GM12892 (cell line): ENCODE measurements at regions not wholly inside any gene's neighbourhood (a gene's known extent, or its start where the extent isn't known, plus 50 kb on each side); places are given as distances from the start of the nearest gene placed in this dataset.

Experiments used
- DNase-seq: peaks from one replicate; pipeline ENCODE4 v3.0.0; 2011; ENCODE audit not compliant: insufficient read length
- FAIRE-seq: peaks from 2 replicates; lab custom pipeline; 2011; peaks lifted over from hg19 to GRCh38; lab: Jason Lieb, UNC
- POLR2A ChIP-seq: IDR thresholded peaks from 2 replicates; pipeline ENCODE4 v1.6.1; 2011; ENCODE audit warnings: low read depth, low read length, control low read depth
- POLR2AphosphoS5 ChIP-seq: IDR thresholded peaks from 2 replicates; pipeline ENCODE4 v1.6.1; 2011; ENCODE audit warnings: low read depth, low read length, control low read depth
- TAF1 ChIP-seq: IDR thresholded peaks from 2 replicates; pipeline ENCODE4 v1.6.1; 2011; ENCODE audit warnings: low read depth, mild to moderate bottlenecking, control low read depth, low read length, borderline replicate concordance

DNA sequence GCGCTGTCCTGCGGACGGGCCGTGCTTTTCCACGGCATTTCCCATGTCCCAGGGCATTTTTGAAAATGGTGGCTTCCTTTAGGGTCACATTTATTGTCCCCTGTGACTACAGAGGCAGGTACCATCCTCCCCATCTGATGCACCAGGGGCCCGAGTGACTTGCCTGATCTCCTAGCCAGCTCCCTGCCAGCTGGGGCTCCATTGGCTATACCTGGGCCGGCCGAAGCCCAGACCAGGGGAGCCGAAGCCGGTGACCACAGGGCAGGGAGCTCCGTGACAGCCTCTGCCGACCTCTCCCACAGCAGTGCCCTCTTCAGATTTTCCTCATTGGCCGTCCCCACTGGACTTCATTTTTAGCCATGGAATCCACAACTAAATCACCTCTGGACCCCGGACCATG lies 170.6 kb downstream of the RBFOX3 start:
- TF ChIP-seq TAF1 (no peak), POLR2A (no peak), POLR2AphosphoS5 (no peak)
- FAIRE-seq (no peak), DNase-seq (no peak)

- TF ChIP-seq POLR2A (no peak), POLR2AphosphoS5 (no peak), TAF1 (no peak)
- DNase-seq, result no peak
- FAIRE-seq, result no peak
Observed at GRCh38 chr17:79439493-79439892, 171.4 kb downstream of the RBFOX3 start.

DNA sequence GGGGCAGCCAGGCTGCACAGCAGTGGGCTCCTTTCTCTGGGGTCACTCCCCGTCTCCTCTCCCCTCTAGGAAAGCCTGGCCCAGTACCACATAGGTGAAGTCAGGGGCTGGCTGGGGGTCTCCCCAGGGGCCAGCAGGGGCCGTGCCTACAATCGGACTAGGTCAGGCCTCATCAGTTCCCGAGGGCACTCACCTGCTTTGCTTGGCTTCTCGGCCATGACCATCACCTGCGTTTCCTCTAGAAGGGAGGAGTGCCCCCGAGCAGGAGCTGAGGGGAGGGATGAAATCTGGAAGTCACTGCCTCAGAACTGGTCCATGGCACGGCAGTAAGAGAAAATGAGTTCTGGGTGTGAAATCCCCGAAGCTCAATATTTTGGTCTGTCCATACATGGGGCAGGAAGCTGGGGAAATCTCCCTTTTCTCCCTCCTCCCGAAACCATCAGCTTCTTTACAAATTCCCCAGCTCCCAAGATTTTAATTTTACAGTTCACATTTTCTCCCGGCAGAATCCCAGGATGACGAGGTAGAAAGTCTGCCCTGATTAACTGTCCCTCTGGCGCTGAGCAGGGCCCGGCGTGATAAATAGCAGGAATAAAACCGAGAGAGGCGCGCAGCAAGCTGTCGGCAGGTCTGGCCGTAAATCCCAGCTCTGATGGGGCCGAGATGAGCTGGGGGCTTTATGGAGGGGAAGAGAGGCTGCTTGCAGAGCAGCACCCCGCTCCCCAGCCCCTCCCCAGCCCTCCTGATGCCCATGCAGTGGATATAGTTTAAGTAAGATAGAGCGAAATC lies 172.1 kb downstream of the RBFOX3 start:
- DNase-seq (no peak), FAIRE-seq (no peak)
- TF ChIP-seq TAF1 (no peak), POLR2AphosphoS5 (no peak), POLR2A (no peak)

GRCh38 chr17:79438058-79438457 lies 172.8 kb downstream of the RBFOX3 start:
- TF ChIP-seq POLR2AphosphoS5 (no peak), TAF1 (no peak), POLR2A (no peak)
- FAIRE-seq (no peak), DNase-seq (no peak)

GRCh38 chr17:79437081-79437480 lies 173.8 kb downstream of the RBFOX3 start:
- TF ChIP-seq POLR2A (no peak), POLR2AphosphoS5 (no peak), TAF1 (no peak)

GRCh38 chr17:79435962-79436361 lies 174.9 kb downstream of the RBFOX3 start:
- no peak for DNase-seq
- FAIRE-seq, result no peak

More at GRCh38 chr17:79437081-79437480, 173.8 kb downstream of the RBFOX3 start:
- DNase-seq (no peak), FAIRE-seq (no peak)

GRCh38 chr17:79435296-79435695 lies 175.6 kb downstream of the RBFOX3 start:
- DNase-seq, result no peak
- TF ChIP-seq POLR2A, result no peak
- FAIRE-seq, result no peak

More at GRCh38 chr17:79435962-79436361, 174.9 kb downstream of the RBFOX3 start:
- TF ChIP-seq POLR2AphosphoS5 (no peak), TAF1 (no peak), POLR2A (no peak)

GRCh38 chr17:79434215-79434614 lies 176.6 kb downstream of the RBFOX3 start:
- TF ChIP-seq TAF1 (no peak), POLR2A (no peak), POLR2AphosphoS5 (no peak)
- FAIRE-seq, result no peak
- no peak for DNase-seq

DNA sequence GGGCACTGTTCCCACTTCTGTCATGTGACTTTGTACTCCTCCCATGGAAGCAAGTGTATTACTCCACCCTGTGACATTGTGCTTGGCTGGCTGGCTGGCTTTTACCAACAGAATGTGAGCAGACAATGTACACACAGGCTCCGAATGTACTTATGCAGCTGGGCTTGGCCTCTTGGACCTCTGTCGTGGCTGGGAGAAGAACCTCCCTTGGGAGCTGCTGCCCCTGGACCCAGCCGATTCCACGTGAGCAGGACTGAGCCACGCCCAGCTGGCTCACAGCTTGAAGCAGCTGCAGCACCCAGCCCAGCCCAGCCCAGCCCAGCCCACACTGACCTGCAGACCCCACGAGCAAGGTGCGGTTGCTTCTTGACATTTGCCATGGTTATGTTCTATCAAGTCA lies 177.5 kb downstream of the RBFOX3 start:
- DNase-seq (no peak), FAIRE-seq (no peak)
- TF ChIP-seq POLR2A (no peak), POLR2AphosphoS5 (no peak), TAF1 (no peak)

- FAIRE-seq, result no peak
- DNase-seq, result no peak
- TF ChIP-seq TAF1, result no peak
- TF ChIP-seq POLR2A, result no peak
- TF ChIP-seq POLR2AphosphoS5, result no peak
Observed at GRCh38 chr17:79431175-79431574, 179.7 kb downstream of the RBFOX3 start.

DNA sequence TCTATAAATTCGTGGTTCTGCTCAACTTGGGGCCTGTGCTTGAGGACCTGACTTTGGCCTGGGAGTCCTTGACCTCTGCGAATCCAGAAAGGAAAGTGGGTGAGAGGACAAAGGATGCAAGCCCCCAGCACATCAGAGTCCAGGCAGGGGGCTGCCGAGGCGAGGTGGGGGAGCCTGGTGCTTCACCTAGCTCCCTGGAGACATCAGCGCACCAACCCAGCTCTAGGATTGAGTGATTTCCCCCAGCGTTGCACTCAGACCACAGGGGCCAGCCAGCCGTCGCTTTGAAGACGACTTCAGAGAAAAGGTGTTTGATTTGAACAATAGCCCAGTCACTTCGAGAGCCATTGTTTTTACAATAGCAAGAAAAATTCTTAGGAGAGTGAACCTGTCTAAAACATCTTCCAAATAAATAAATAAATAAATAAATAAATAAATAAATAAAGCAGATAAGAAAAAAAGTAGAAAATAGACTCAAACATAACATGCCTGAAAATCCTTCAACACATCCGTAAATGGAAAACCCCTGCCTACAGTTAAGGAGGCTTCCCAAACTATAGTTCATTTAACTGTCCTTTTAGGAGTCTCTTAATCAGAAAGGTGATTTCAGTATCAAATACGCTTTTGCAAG lies 180.9 kb downstream of the RBFOX3 start:
- FAIRE-seq, result no peak
- DNase-seq, result no peak
- TF ChIP-seq POLR2A, result no peak
- no peak for TF ChIP-seq TAF1
- no peak for TF ChIP-seq POLR2AphosphoS5

DNA sequence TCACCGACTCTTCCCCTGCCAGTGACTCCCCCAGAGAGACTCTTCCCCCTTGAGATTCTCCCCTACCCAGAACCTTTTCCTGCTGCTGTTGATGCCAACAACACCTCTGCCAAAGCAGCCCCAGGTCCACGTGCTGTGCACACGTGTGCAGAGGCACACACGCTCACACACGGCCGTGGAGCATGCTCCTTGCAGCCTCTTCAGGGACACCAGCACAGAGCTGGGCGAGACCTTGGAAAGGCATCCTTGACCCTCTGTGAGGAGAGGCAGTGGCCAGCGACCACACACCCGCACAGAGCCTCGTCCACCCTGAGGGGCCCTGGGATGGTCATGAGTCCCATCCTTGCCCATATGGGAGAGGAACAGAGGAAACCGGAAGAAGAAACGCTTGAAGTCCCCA lies 181.9 kb downstream of the RBFOX3 start:
- DNase-seq, result no peak
- no peak for FAIRE-seq
- TF ChIP-seq POLR2AphosphoS5 (no peak), POLR2A (no peak), TAF1 (no peak)
